ENCODE measurements at regions not wholly inside any gene's neighbourhood (a gene's known extent, or its start where the extent isn't known, plus 50 kb on each side); places are given as distances from the start of the nearest gene placed in this dataset.
"Not testable (repeated sequence)": the region's sequence is repeated elsewhere in the genome, so short reads cannot be mapped to it uniquely, and the experiment has no call there.

GRCh38 chr6:86065002-86065401 lies 422.3 kb upstream of the SYNCRIP start:
- not testable (repeated sequence) for DNase-seq (ENCODE audit: low read depth in 2 of 2)

GRCh38 chr6:86057293-86057980 lies 414.8 kb upstream of the SYNCRIP start:
- not testable (repeated sequence) for DNase-seq (ENCODE audit: low read depth in 2 of 2)

GRCh38 chr6:86045038-86045437 lies 402.4 kb upstream of the SYNCRIP start:
- DNase-seq (ENCODE audit: low read depth in 2 of 2) = no peak

GRCh38 chr6:86042214-86042613 lies 399.5 kb upstream of the SYNCRIP start:
- no peak for DNase-seq (ENCODE audit: low read depth in 2 of 2)

- DNase-seq (ENCODE audit: low read depth in 2 of 2) = no peak
These were observed 389.0 kb upstream of the SYNCRIP start for GRCh38 chr6:86031713-86032112.

- DNase-seq (ENCODE audit: low read depth in 2 of 2) = no peak
These were observed 388.2 kb upstream of the SYNCRIP start for GRCh38 chr6:86030875-86031274.

GRCh38 chr6:86028776-86029175 lies 386.1 kb upstream of the SYNCRIP start:
- no peak for DNase-seq (ENCODE audit: low read depth in 2 of 2)

- not testable (repeated sequence) for DNase-seq (ENCODE audit: low read depth in 2 of 2)
These were observed 384.2 kb upstream of the SYNCRIP start for GRCh38 chr6:86026890-86027289.

- DNase-seq (ENCODE audit: low read depth in 2 of 2) = no peak
These were observed 374.6 kb upstream of the SYNCRIP start for GRCh38 chr6:86017236-86017635.

GRCh38 chr6:86016567-86016966 lies 373.9 kb upstream of the SYNCRIP start:
- DNase-seq (ENCODE audit: low read depth in 2 of 2) = no peak

- DNase-seq (ENCODE audit: low read depth in 2 of 2) = no peak
These were observed 373.4 kb upstream of the SYNCRIP start for GRCh38 chr6:86016077-86016476.

GRCh38 chr6:86012991-86013390 lies 370.3 kb upstream of the SYNCRIP start:
- not testable (repeated sequence) for DNase-seq (ENCODE audit: low read depth in 2 of 2)

GRCh38 chr6:86010915-86011786 lies 368.5 kb upstream of the SYNCRIP start:
- no peak for DNase-seq (ENCODE audit: low read depth in 2 of 2)

- no peak for DNase-seq (ENCODE audit: low read depth in 2 of 2)
These were observed 354.5 kb upstream of the SYNCRIP start for GRCh38 chr6:85997206-85997605.

GRCh38 chr6:85996034-85996375 lies 353.3 kb upstream of the SYNCRIP start:
- no peak for DNase-seq (ENCODE audit: low read depth in 2 of 2)

GRCh38 chr6:85995339-85996033 lies 352.8 kb upstream of the SYNCRIP start:
- no peak for DNase-seq (ENCODE audit: low read depth in 2 of 2)

GRCh38 chr6:85986681-85987080 lies 344.0 kb upstream of the SYNCRIP start:
- no peak for DNase-seq (ENCODE audit: low read depth in 2 of 2)

GRCh38 chr6:85983032-85983659 lies 340.5 kb upstream of the SYNCRIP start:
- DNase-seq (ENCODE audit: low read depth in 2 of 2) = no peak

GRCh38 chr6:85977661-85978060 lies 335.0 kb upstream of the SYNCRIP start:
- DNase-seq (ENCODE audit: low read depth in 2 of 2) = no peak

GRCh38 chr6:85975957-85976356 lies 333.3 kb upstream of the SYNCRIP start:
- DNase-seq (ENCODE audit: low read depth in 2 of 2) = no peak

- DNase-seq (ENCODE audit: low read depth in 2 of 2) = no peak
These were observed 328.6 kb upstream of the SYNCRIP start for GRCh38 chr6:85971238-85971637.

GRCh38 chr6:85966828-85967227 lies 324.1 kb upstream of the SYNCRIP start:
- DNase-seq (ENCODE audit: low read depth in 2 of 2) = no peak
